ENCODE measurements at regions not wholly inside any gene's neighbourhood (a gene's known extent, or its start where the extent isn't known, plus 50 kb on each side); places are given as distances from the start of the nearest gene placed in this dataset.

DNA sequence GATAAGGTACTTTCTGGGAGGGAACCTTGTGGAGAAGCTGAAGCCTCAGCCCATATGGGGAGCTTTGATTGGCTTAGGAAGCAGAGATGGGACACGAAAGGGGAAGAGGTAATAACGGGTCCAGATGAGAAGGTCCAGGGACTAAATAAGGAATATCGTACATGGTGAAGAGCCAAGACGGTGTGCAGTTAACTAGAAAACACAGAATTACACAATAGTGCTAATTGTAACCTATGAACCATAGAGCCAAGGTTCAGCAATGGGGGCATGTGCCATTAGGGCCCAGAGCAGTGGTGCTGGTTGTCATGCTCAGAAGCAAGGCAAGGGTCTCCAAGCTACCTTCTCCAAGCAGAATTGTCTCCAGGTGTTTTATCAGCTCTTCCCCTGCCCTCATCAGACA lies 106.1 kb downstream of the IRS2 start:
- no peak for TF ChIP-seq POLR2A (IDR thresholded peaks at IDR 0.05)
- TF ChIP-seq, protein P1, sequence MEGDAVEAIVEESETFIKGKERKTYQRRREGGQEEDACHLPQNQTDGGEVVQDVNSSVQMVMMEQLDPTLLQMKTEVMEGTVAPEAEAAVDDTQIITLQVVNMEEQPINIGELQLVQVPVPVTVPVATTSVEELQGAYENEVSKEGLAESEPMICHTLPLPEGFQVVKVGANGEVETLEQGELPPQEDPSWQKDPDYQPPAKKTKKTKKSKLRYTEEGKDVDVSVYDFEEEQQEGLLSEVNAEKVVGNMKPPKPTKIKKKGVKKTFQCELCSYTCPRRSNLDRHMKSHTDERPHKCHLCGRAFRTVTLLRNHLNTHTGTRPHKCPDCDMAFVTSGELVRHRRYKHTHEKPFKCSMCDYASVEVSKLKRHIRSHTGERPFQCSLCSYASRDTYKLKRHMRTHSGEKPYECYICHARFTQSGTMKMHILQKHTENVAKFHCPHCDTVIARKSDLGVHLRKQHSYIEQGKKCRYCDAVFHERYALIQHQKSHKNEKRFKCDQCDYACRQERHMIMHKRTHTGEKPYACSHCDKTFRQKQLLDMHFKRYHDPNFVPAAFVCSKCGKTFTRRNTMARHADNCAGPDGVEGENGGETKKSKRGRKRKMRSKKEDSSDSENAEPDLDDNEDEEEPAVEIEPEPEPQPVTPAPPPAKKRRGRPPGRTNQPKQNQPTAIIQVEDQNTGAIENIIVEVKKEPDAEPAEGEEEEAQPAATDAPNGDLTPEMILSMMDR (IDR thresholded peaks at IDR 0.05), result no peak
